SK-N-SH treated with all-trans-retinoic acid at 6 μM for 48 hours (cell line): ENCODE measurements at regions not wholly inside any gene's neighbourhood (a gene's known extent, or its start where the extent isn't known, plus 50 kb on each side); places are given as distances from the start of the nearest gene placed in this dataset.
"Not testable (repeated sequence)": the region's sequence is repeated elsewhere in the genome, so short reads cannot be mapped to it uniquely, and the experiment has no call there.

Source experiments
- ATAC-seq: fragments of 200-7000 bp; cut with Tn5 transposase; 3 replicates; pipeline ENCODE4 v1.9.1; 2020; ENCODE audit warnings: mild to moderate bottlenecking, moderate library complexity
- ARNTL ChIP-seq: fragments of 450-650 bp; formaldehyde crosslinking; IDR thresholded peaks from 2 replicates; pipeline ENCODE4 v1.5.0; 2020; ENCODE audit warnings: low read depth, mild to moderate bottlenecking, moderate library complexity, borderline replicate concordance
- BACH2 ChIP-seq: fragments of 250-450 bp; sonication (Bioruptor Pico); IDR thresholded peaks from 2 replicates; pipeline ENCODE4 v1.9.0; 2021; ENCODE audit warnings: mild to moderate bottlenecking, borderline replicate concordance
- CSDC2 ChIP-seq: fragments of 250-450 bp; sonication (Bioruptor Pico); IDR thresholded peaks from 2 replicates; pipeline ENCODE4 v1.5.0; 2020; ENCODE audit warnings: mild to moderate bottlenecking, moderate library complexity
- ESRRG ChIP-seq: fragments of 250-450 bp; sonication (Bioruptor Pico); IDR thresholded peaks from 2 replicates; pipeline ENCODE4 v1.6.1; 2021; ENCODE audit warnings: mild to moderate bottlenecking
- ISL1 ChIP-seq: fragments of 250-450 bp; sonication (Bioruptor Pico); IDR thresholded peaks from 2 replicates; pipeline ENCODE4 v2.1.2; 2022; ENCODE audit warnings: mild to moderate bottlenecking, moderate library complexity
- OSR1 ChIP-seq: fragments of 250-450 bp; sonication (Bioruptor Pico); IDR thresholded peaks from 2 replicates; pipeline ENCODE4 v1.8.0; 2022; ENCODE audit warnings: moderate library complexity, mild to moderate bottlenecking, inconsistent platforms
- PPARA ChIP-seq: fragments of 250-450 bp; sonication (Bioruptor Pico); IDR thresholded peaks from 2 replicates; pipeline ENCODE4 v1.5.0; 2020; ENCODE audit warnings: mild to moderate bottlenecking, borderline replicate concordance
- RARB ChIP-seq: fragments of 250-450 bp; sonication (Bioruptor Pico); IDR thresholded peaks from 2 replicates; pipeline ENCODE4 v1.8.0; 2021; ENCODE audit warnings: mild to moderate bottlenecking, moderate library complexity
- SNAI2 ChIP-seq: fragments of 250-450 bp; sonication (Bioruptor Pico); IDR thresholded peaks from 2 replicates; pipeline ENCODE4 v1.5.0; 2020; ENCODE audit warnings: mild to moderate bottlenecking, moderate library complexity
- TCF4 ChIP-seq: fragments of 250-450 bp; sonication (Bioruptor Pico); IDR thresholded peaks from 2 replicates; pipeline ENCODE4 v1.8.0; 2021; ENCODE audit warnings: mild to moderate bottlenecking, moderate library complexity, borderline replicate concordance
- TOX ChIP-seq: fragments of 250-450 bp; sonication (Bioruptor Pico); IDR thresholded peaks from 2 replicates; pipeline ENCODE4 v1.8.0; 2021; ENCODE audit warnings: mild to moderate bottlenecking, moderate library complexity, borderline replicate concordance
- ZC3H10 ChIP-seq: fragments of 250-450 bp; sonication (Bioruptor Pico); IDR thresholded peaks from 2 replicates; pipeline ENCODE4 v1.5.1; 2021; ENCODE audit warnings: mild to moderate bottlenecking, moderate library complexity
- ZFP3 ChIP-seq: fragments of 250-450 bp; sonication (Bioruptor Pico); IDR thresholded peaks from 2 replicates; pipeline ENCODE4 v1.5.0; 2020; ENCODE audit warnings: mild to moderate bottlenecking, moderate library complexity
- ZFP30 ChIP-seq: fragments of 450-650 bp; formaldehyde crosslinking; IDR thresholded peaks from 2 replicates; pipeline ENCODE4 v1.5.0; 2022; ENCODE audit warnings: mild to moderate bottlenecking, moderate library complexity
- ZNF565 ChIP-seq: fragments of 450-650 bp; formaldehyde crosslinking; conservative IDR thresholded peaks from 2 replicates; pipeline ENCODE4 v1.5.0; 2020; ENCODE audit warnings: low read depth, mild to moderate bottlenecking, moderate library complexity
- ZNF70 ChIP-seq: fragments of 450-650 bp; formaldehyde crosslinking; IDR thresholded peaks from 2 replicates; pipeline ENCODE4 v1.5.0; 2020; ENCODE audit warnings: mild to moderate bottlenecking, moderate library complexity
- ZNF8 ChIP-seq: fragments of 450-650 bp; formaldehyde crosslinking; IDR thresholded peaks from 2 replicates; pipeline ENCODE4 v1.5.0; 2020; ENCODE audit warnings: mild to moderate bottlenecking, moderate library complexity
- TF ChIP-seq, protein P1 (sequence below): fragments of 250-450 bp; sonication (Bioruptor Pico); IDR thresholded peaks from 2 replicates; pipeline ENCODE4 v1.8.0; 2020; ENCODE audit warnings: mild to moderate bottlenecking, moderate library complexity, borderline replicate concordance
- TF ChIP-seq, protein P2 (sequence below): fragments of 250-450 bp; sonication (Bioruptor Pico); IDR thresholded peaks from 2 replicates; pipeline ENCODE4 v1.5.1; 2021; ENCODE audit warnings: mild to moderate bottlenecking, moderate library complexity
- TF ChIP-seq, protein P3 (sequence below): fragments of 250-450 bp; sonication (Bioruptor Pico); IDR thresholded peaks from 2 replicates; pipeline ENCODE4 v1.5.0; 2020; ENCODE audit warnings: mild to moderate bottlenecking, moderate library complexity

DNA sequence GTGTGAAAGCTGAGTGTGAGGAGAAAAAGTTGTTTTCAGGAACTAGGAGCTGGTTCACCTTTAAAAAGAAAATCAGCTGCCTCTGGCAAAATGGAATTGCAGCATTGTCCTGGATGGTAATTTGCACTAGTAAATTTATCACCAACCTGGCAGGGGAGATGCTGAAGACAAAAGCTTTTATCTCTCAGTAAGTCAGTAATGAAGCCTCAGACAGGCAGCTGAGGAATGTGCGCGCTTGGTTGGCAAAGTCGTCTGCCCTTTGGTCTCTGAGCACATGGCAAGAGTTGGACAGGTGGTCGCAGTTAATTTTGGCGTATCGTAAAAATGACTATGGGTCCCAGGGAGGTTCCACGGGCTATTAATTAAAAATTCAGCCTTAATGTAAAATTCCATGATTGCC lies 131.9 kb downstream of the BACH1 start:
- no peak for TF ChIP-seq ZFP30 (CRISPR knock-in tag)
- TF ChIP-seq, protein P1, sequence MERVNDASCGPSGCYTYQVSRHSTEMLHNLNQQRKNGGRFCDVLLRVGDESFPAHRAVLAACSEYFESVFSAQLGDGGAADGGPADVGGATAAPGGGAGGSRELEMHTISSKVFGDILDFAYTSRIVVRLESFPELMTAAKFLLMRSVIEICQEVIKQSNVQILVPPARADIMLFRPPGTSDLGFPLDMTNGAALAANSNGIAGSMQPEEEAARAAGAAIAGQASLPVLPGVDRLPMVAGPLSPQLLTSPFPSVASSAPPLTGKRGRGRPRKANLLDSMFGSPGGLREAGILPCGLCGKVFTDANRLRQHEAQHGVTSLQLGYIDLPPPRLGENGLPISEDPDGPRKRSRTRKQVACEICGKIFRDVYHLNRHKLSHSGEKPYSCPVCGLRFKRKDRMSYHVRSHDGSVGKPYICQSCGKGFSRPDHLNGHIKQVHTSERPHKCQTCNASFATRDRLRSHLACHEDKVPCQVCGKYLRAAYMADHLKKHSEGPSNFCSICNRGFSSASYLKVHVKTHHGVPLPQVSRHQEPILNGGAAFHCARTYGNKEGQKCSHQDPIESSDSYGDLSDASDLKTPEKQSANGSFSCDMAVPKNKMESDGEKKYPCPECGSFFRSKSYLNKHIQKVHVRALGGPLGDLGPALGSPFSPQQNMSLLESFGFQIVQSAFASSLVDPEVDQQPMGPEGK (CRISPR knock-in tag), result no peak
- TF ChIP-seq ARNTL, result no peak
- TF ChIP-seq TCF4 (CRISPR knock-in tag), result no peak
- TF ChIP-seq ZNF565, result no peak
- ATAC-seq, result no peak

DNA sequence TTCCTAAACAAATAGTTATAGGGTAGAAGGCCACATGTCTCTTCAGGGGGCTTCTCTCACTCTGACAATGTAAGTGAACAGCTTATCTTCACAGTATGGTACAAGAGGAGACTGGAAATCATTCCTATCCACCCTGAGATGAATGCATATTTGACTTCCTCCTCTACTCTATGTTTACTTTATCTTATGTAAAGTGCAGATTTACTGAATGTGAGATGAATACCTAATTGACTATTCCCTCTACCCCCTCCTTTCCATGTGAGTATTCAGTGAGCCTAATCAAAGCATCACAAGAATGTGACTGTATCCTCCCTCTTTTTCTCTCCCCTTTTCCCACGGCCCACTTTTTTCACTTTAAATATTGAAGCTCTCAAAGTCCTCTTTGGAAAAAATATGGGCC lies 132.5 kb downstream of the BACH1 start:
- TF ChIP-seq ZFP3, result no peak
- no peak for TF ChIP-seq OSR1
- TF ChIP-seq TCF4 (CRISPR knock-in tag), result no peak
- TF ChIP-seq ZNF565, result no peak
- TF ChIP-seq CSDC2, result no peak
- TF ChIP-seq PPARA (CRISPR knock-in tag), result no peak
- no peak for TF ChIP-seq ISL1 (CRISPR knock-in tag)
- TF ChIP-seq ARNTL, result no peak
- TF ChIP-seq RARB (CRISPR knock-in tag), result no peak
- ATAC-seq, result no peak

DNA sequence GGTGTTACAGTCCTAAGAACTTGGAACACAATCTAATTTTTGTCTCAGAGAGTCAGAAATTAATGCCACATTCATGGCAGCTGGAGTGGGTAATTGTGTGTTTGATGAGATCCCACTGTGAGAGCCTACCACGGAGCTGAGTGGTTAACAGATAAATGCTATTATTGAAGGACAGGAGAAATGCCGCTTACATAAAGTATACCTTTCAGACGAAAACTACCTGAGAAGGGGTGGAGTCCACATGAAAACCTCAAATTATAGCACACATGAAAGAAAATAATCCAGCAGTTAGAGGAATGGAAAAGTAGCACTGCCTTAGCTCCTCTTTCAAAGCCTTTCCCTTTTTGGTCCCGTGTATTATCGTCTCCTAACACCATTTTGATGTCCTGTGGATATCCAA lies 133.0 kb downstream of the BACH1 start:
- ATAC-seq, result no peak
- no peak for TF ChIP-seq ZNF70
- TF ChIP-seq RARB (CRISPR knock-in tag), result no peak
- TF ChIP-seq ZNF8, result no peak

DNA sequence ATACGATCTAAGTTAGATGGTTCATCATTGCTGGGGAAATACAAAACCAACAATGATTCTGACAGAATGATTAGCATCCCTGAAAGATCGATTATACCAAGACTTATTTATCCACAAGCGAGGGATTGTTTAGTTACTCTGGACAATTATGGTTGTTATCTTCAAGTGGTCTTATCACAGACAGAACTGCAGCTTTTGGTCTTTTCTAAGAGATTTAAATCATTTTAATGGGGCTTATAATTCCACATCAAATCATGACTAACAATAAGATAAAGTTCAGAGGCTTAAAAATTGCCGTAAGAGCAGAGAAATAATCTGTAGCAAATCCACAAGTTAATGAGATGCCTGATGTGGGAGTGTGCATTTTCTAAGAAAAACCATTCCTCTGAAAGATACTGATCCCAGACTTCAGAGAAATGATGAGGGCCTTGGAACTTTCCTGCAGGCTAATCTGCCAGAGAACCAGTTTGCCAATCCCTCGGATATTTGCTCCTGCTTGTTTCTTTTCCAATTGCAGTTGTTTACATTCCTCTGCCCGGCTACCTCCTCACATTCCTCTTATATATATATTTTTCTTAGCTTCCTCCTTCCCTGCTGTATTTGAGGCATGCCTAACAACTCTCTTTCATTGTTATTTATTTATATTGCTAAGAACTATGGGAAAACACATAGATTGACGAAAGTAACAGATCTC lies 134.8 kb downstream of the BACH1 start:
- no peak for TF ChIP-seq TOX (CRISPR knock-in tag)
- TF ChIP-seq CSDC2, result no peak
- TF ChIP-seq OSR1, result no peak
- TF ChIP-seq ZNF8, result no peak
- TF ChIP-seq PPARA (CRISPR knock-in tag), result no peak
- no peak for TF ChIP-seq ZFP3
- TF ChIP-seq, protein P2, sequence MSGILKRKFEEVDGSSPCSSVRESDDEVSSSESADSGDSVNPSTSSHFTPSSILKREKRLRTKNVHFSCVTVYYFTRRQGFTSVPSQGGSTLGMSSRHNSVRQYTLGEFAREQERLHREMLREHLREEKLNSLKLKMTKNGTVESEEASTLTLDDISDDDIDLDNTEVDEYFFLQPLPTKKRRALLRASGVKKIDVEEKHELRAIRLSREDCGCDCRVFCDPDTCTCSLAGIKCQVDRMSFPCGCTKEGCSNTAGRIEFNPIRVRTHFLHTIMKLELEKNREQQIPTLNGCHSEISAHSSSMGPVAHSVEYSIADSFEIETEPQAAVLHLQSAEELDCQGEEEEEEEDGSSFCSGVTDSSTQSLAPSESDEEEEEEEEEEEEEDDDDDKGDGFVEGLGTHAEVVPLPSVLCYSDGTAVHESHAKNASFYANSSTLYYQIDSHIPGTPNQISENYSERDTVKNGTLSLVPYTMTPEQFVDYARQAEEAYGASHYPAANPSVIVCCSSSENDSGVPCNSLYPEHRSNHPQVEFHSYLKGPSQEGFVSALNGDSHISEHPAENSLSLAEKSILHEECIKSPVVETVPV (CRISPR knock-in tag), result no peak
- no peak for TF ChIP-seq ESRRG (CRISPR knock-in tag)
- TF ChIP-seq ISL1 (CRISPR knock-in tag), result no peak
- TF ChIP-seq ZC3H10 (CRISPR knock-in tag), result no peak
- no peak for TF ChIP-seq BACH2
- TF ChIP-seq, protein P3, sequence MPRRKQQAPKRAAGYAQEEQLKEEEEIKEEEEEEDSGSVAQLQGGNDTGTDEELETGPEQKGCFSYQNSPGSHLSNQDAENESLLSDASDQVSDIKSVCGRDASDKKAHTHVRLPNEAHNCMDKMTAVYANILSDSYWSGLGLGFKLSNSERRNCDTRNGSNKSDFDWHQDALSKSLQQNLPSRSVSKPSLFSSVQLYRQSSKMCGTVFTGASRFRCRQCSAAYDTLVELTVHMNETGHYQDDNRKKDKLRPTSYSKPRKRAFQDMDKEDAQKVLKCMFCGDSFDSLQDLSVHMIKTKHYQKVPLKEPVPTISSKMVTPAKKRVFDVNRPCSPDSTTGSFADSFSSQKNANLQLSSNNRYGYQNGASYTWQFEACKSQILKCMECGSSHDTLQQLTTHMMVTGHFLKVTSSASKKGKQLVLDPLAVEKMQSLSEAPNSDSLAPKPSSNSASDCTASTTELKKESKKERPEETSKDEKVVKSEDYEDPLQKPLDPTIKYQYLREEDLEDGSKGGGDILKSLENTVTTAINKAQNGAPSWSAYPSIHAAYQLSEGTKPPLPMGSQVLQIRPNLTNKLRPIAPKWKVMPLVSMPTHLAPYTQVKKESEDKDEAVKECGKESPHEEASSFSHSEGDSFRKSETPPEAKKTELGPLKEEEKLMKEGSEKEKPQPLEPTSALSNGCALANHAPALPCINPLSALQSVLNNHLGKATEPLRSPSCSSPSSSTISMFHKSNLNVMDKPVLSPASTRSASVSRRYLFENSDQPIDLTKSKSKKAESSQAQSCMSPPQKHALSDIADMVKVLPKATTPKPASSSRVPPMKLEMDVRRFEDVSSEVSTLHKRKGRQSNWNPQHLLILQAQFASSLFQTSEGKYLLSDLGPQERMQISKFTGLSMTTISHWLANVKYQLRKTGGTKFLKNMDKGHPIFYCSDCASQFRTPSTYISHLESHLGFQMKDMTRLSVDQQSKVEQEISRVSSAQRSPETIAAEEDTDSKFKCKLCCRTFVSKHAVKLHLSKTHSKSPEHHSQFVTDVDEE (CRISPR knock-in tag), result no peak
- no peak for ATAC-seq

DNA sequence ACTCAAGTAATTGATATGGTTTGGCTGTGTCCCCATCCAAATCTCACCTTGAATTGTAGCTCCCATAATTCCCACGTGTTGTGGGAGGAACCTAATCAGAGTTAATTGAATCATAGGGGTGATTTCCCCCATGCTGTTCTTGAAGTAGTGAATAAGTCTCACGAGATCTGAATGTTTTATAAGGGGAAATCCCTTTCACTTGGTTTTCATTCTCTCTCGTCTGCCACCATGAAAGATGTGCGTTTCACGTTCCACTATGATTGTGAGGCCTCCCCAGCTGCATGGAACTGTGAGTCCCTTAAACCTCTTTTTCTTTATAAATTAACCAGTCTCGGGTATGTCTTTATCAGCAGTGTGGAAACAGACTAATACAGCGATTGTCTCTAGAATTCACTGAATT lies 135.4 kb downstream of the BACH1 start:
- no peak for ATAC-seq
- no peak for TF ChIP-seq TCF4 (CRISPR knock-in tag)
- TF ChIP-seq, protein P2 (CRISPR knock-in tag), result no peak
- TF ChIP-seq CSDC2, result no peak
- no peak for TF ChIP-seq SNAI2 (CRISPR knock-in tag)
- no peak for TF ChIP-seq TOX (CRISPR knock-in tag)
- TF ChIP-seq ZNF70, result no peak

DNA sequence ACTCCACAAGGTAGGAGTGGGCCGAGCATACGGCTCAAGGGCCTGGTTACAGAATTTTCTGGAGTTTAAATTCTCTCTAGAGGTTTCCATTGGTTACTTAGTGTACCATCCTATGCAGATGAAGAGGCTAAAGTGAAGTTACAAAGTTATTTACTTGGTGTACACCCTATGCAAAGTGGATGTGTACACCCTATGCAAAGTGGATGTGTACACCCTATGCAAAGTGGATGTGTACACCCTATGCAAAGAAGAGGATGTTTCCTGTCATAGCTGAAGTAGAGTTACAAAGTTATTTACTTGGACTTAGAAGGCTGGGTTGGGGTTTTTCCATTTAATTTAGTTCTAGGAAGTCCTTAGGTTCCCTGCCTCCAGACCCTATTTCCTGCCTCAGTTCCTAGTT lies 136.3 kb downstream of the BACH1 start:
- ATAC-seq, result not testable (repeated sequence)
